ENCODE measurements at regions not wholly inside any gene's neighbourhood (a gene's known extent, or its start where the extent isn't known, plus 50 kb on each side); places are given as distances from the start of the nearest gene placed in this dataset.

GRCh38 chr18:41789001-41789400 is 166.0 kb upstream of the PIK3C3 start:
- no peak for ATAC-seq (ENCODE audit: insufficient number of reproducible peaks, low FRiP score, low read depth)
- no peaks in the 10 kb centered on the region for H3K4me1 ChIP-seq (ENCODE audit: control insufficient read depth in 1 of 2, low read depth in 2 of 2)
- TF ChIP-seq CTCF (IDR thresholded peaks at IDR 0.05), result no peak
- no peak overlapping the region for H3K4me3 ChIP-seq
- H3K9me3 ChIP-seq, result no peaks in the 10 kb centered on the region
- no peak for DNase-seq (ENCODE audit: low spot score)
- no peak overlapping the region for H3K27ac ChIP-seq
- no peaks in the 10 kb centered on the region for H3K36me3 ChIP-seq
- H3K27me3 ChIP-seq (replicated peaks; ENCODE audit: insufficient read depth), result no peaks in the 10 kb centered on the region

- no peaks in the 10 kb centered on the region for H3K36me3 ChIP-seq
- H3K4me3 ChIP-seq, result no peak overlapping the region
- ATAC-seq (ENCODE audit: insufficient number of reproducible peaks, low FRiP score, low read depth), result no peak
- no peaks in the 10 kb centered on the region for H3K9me3 ChIP-seq
- DNase-seq (ENCODE audit: low spot score), result no peak
- no peaks in the 10 kb centered on the region for H3K4me1 ChIP-seq (ENCODE audit: control insufficient read depth in 1 of 2, low read depth in 2 of 2)
- H3K27me3 ChIP-seq (replicated peaks; ENCODE audit: insufficient read depth), result no peaks in the 10 kb centered on the region
- no peak overlapping the region for H3K27ac ChIP-seq
- no peak for TF ChIP-seq CTCF (IDR thresholded peaks at IDR 0.05)
These were observed 171.2 kb upstream of the PIK3C3 start for GRCh38 chr18:41783879-41784278.

- TF ChIP-seq CTCF (IDR thresholded peaks at IDR 0.05), result no peak
These were observed 171.8 kb upstream of the PIK3C3 start for GRCh38 chr18:41783065-41783818.

GRCh38 chr18:41771973-41772372 is 183.1 kb upstream of the PIK3C3 start:
- no peak overlapping the region for H3K27ac ChIP-seq
- no peak for DNase-seq (ENCODE audit: low spot score)
- H3K4me3 ChIP-seq, result no peak overlapping the region
- no peaks in the 10 kb centered on the region for H3K4me1 ChIP-seq (ENCODE audit: control insufficient read depth in 1 of 2, low read depth in 2 of 2)
- no peak for TF ChIP-seq CTCF (IDR thresholded peaks at IDR 0.05)
- no peaks in the 10 kb centered on the region for H3K36me3 ChIP-seq
- no peaks in the 10 kb centered on the region for H3K27me3 ChIP-seq (replicated peaks; ENCODE audit: insufficient read depth)
- no peaks in the 10 kb centered on the region for H3K9me3 ChIP-seq
- ATAC-seq (ENCODE audit: insufficient number of reproducible peaks, low FRiP score, low read depth), result no peak

More at GRCh38 chr18:41783065-41783818, 171.8 kb upstream of the PIK3C3 start:
- Histone ChIP-seq H3K27ac (no peak overlapping the region), H3K27me3 (replicated peaks; ENCODE audit: insufficient read depth) (no peaks in the 10 kb centered on the region), H3K4me3 (no peak overlapping the region), H3K9me3 (no peaks in the 10 kb centered on the region), H3K4me1 (ENCODE audit: control insufficient read depth in 1 of 2, low read depth in 2 of 2) (no peaks in the 10 kb centered on the region), H3K36me3 (no peaks in the 10 kb centered on the region)
- DNase-seq (ENCODE audit: low spot score), result no peak
- ATAC-seq (ENCODE audit: insufficient number of reproducible peaks, low FRiP score, low read depth), result no peak

GRCh38 chr18:41769265-41769664 is 185.8 kb upstream of the PIK3C3 start:
- Histone ChIP-seq H3K36me3 (no peaks in the 10 kb centered on the region), H3K4me3 (no peak overlapping the region), H3K27ac (no peak overlapping the region), H3K27me3 (replicated peaks; ENCODE audit: insufficient read depth) (no peaks in the 10 kb centered on the region), H3K4me1 (ENCODE audit: control insufficient read depth in 1 of 2, low read depth in 2 of 2) (no peaks in the 10 kb centered on the region), H3K9me3 (no peaks in the 10 kb centered on the region)
- DNase-seq (ENCODE audit: low spot score) (no peak), ATAC-seq (ENCODE audit: insufficient number of reproducible peaks, low FRiP score, low read depth) (no peak)
- no peak for TF ChIP-seq CTCF (IDR thresholded peaks at IDR 0.05)
